GM18861 (cell line): ENCODE measurements at regions not wholly inside any gene's neighbourhood (a gene's known extent, or its start where the extent isn't known, plus 50 kb on each side); places are given as distances from the start of the nearest gene placed in this dataset.
"Not testable (repeated sequence)": the region's sequence is repeated elsewhere in the genome, so short reads cannot be mapped to it uniquely, and the experiment has no call there.

Experiments
- ATAC-seq: cut with Tn5 transposase; IDR thresholded peaks from one replicate; pipeline ENCODE4 v1.9.1; 2021; ENCODE audit not compliant: unreplicated experiment

DNA sequence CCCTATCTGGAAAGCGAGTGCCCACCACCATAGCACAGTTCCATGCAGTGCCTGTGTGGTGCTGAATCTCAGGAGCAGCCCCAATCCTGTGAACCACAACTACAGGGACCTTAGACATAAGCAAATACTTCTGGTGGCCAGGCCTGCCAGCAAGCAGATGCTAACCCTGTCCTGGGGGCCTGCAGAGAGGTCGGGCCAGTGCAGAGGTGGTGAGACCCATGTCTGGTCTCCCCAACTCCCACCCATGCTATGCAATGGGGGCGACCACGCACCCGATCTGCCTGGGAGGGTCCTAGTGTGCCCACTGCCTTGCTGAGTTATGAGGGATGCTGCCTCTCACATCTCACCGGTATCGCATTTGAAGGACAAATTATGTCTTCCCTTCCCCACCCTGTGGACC, 151.6 kb upstream of the ZNF337 start:
- ATAC-seq, result no peak

DNA sequence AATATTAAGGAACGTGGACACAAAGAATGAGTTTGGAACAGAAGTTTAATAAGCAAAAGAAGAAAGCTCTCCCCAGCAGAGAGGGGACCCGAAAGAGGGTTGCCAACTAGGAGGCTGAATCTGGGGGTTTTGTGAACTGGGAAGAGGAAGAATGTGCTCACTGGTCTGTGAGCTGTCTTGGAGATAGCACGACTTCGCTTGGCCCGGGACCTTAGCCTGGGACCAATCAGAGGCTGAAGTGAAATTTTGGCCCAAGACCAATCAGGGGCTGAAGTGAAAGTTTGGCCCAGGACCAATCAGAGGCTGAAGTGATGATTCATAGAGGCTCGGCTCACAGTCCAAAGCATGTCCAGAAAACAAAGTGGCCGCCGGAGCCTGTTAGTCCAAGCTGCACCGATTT, 148.0 kb upstream of the ZNF337 start:
- ATAC-seq, result not testable (repeated sequence)

DNA sequence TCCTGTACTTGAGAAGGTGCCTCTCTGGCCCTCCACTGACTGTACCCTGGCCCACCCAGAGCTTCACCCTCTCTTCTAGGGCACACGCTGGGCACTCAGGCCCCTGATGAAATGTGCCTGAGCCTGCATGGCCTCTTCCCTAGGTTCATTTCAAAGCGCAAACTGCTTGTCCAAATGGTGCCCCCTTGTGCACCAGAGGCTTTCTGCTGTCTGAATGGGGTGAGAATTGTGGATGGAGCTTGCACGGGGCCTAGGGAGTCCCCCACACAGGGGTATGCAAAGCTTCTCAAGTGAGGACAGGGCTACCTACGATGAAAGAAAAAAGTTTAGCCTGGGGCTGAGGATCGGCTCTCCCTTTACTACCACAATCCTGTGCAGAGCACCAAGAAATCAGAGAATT, 116.9 kb upstream of the ZNF337 start:
- ATAC-seq, result not testable (repeated sequence)

DNA sequence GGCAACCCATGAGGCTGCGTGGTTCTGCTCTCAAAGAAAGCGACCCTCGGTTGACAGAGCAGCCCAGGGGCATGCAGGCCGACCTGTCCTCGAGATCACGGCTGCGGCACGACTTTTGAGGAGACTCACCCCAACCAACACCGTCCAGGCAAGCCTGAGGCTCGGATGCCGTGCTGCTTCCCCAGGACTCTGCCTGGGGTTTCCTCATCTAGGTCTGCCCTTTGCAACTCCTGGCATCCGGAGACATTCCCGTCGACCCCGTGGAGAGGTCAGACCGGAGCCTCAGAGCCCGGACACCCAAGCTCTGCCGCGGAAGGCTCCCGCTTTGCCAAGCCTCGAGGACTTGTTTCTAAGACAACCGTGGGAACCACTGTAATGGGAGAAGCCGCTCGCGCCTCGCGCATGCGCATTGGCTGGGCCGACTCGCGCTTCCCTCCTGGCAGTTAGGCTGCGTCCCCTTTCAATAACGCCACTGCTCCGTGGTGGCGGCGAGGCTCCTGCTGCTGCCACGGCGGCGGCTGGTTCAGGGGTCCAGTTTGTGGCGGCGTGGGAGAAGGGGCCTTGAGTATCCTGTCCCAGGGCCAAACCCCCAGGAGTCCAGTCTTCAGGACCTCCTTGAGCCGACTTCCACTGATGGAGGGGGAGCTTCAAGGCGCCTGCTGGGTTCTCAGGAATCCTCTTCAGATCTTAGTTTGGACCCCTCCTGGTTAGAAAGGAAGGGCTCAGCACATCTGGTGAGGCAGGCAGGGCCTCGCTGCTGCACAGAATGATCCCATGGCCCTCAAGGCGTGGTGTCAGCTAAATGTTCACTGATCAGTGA, 101.7 kb upstream of the ZNF337 start:
- ATAC-seq, result not testable (repeated sequence)

DNA sequence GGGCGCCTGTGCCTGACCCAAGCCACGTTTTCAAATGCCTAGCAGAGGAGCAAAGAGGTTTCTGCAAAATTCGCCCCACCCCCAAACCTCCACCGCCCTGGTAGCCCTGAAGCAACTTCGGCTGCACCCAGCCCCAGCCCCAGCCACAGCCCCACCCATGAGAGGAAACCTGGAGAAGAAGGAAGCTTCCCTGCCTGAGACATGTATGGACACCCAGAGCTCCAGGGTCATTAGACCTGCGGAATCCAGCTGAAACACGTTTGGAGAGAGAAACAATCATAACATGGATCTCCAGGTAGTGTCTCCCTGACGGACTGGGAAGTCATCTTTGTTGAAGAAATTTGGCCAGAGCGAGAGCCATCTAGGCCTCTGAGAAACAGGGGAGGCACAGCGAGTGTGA, 100.4 kb upstream of the ZNF337 start:
- not testable (repeated sequence) for ATAC-seq

DNA sequence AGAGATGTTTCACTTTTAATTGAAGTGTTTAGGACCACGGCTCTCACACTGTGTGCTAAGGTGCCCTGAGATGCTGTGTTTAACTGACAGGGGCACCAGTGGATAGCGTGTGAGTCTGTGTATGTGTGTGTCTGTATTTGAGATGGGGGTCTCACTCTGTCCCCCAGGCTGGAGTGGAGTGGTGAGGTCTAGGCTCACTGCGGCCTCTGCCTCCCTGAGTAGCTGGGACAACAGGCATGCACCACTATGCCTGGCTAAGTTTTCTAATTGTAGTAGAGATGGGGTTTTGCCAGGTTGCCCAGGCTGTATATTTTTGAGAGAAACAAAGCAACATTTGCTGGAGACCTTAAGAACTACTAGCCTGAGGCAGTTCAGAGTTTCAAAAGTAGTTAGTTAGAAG, 80.6 kb upstream of the ZNF337 start:
- ATAC-seq, result not testable (repeated sequence)

DNA sequence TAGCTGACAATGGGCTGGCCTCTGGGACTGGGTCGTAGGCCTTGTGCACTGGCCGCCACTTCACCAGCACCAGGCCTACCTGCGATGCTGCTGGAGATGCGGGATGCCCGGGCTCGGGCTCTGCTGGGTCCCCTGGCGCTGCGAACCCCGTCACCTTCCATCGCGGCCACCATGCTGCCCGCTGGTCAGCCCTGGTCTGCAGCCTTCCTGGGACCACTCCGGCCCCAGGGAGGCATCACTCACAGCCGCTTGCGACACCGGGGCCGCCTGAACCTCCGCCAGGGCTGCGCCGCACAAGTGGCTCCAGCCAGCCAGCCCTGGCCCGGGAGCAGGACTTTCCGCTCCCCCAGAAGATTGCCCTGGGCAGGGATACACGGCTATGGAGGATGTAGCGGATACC, 78.1 kb upstream of the ZNF337 start:
- ATAC-seq, result not testable (repeated sequence)

DNA sequence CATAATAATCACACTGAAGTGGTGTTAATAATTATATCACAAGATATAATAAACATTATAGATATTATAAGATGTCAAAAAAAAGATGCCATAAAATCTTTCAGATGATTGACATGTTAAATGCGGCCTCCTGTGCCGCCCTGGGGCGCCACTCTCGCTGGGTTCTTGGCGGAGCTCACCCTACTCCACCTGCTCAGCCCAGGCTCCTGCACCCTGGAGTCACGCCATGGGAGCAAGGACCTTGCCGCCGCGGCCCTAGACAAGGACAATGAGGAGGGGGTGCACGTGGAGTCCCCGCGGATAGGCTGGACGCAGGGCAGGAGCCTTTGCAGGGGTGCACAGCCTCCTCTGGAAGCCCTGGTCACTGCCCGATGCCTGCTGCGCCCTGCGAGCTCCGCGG, 77.5 kb upstream of the ZNF337 start:
- not testable (repeated sequence) for ATAC-seq

DNA sequence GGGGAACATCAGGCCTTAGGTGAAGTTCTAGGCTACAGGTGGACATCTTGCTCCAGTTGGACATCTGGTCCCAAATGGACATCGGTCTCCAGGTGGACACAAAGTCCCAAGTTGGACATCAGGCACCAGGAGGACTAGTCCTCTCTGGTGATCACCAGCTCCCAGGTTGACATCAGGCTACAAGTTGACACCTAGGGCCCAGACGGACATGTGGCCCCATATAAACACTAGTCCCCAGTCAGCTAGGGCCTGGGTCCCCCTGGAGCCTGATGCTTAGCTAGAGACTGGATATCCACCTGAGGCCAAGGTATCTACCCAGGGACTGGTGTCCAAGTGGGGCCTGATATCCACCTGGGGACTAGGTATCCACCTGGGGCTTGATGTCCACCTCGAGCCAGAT, 75.8 kb upstream of the ZNF337 start:
- ATAC-seq, result not testable (repeated sequence)

DNA sequence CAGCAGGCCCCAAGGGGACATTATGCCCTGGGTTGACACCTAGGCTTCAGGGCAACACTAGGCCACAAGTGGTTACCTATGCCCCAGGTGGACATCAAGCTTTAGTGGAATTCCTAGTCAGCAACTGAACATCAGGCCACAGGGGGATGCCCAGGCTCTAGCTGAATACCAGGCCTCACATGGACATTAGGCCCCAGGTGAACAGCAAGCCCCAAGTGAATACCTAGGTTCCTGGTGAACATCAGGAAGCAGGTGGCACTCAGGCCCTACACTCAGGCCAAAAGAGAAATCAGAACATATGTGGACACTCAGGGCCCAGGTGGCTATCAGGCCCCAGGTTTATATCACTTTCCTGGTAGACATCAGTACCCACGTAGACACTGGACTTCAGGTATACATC, 75.2 kb upstream of the ZNF337 start:
- ATAC-seq, result not testable (repeated sequence)

DNA sequence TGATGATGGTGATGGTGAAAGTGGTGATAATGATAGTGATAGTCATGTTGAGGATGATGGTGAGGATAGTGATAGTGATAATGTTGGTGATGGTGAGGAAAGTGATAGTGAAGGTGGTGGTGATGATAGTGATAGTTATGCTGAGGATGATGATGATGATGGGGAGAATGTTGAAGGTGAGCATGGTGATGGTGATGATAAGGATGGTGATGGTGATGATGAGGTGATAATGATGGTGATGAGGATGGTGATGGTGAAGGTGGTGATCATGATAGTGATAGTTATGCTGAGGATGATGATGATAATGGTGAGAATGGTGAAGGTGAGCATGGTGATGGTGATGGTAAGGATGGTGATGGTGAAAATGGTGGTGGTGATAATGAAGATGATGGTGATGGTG, 64.9 kb upstream of the ZNF337 start:
- no peak for ATAC-seq

DNA sequence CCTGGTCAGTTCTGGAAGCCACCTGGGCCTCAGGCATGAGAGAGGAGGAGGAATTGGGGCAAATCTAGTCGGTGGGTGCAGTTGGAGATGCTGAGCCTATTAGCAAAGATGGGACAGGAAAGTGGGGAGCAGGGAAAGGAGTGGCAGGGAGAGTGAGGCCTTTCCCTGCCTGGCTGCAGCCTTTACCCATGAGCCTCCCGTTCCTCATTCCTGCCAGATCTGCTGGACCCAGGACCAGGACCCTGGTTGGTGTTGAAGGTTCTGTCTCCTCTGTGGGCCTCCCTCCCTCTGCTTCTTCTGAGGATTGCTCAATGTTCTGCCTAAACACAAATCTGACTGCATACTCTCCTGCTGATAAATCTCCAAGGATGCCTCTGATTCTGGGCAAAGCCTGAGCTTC, 64.4 kb upstream of the ZNF337 start:
- not testable (repeated sequence) for ATAC-seq

DNA sequence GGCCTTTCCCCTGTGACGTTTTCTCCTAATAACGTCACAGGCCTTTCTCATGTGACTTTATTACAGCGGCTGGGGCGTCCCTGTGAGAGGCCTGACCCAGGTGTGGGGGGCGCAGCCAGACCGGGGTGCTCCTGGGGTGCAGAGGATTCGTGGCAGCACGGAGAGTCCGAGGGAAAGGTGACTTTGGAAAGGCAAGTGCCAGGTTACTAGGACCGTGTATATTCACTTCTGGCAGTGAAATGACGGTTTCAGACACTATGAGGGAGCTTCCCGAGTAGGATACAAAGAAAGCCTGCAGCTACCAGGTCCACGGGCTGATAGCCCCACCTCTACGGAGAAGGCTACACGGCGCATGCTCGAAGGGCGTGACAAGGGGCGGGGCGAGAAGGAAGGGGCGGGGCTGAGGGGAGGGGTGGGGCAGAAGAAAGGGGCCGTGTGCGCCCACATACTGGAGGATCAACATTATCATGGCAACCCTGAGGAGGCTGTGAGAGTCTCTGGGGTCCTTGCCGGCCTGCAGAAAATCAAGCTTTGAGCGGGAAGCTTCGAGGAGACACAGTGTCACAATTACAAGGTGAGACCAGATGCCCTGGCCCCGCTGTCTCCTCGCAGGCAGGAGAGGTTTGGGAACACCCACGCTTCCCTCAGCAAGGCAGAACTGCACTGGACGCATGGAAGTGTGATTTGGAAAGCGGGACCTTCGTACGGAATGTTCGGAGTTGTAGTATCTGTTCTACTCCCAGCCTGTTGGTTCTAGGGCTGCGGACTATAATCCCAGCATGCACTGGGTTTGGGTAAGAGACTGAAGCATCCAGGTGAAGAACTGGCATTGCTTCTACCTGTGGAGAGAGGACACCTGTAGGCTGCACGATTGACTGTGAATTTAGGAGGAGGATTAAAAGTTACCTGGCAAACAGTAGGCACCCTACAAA, 54.4 kb upstream of the ZNF337 start:
- ATAC-seq, result peak; percentile 74

DNA sequence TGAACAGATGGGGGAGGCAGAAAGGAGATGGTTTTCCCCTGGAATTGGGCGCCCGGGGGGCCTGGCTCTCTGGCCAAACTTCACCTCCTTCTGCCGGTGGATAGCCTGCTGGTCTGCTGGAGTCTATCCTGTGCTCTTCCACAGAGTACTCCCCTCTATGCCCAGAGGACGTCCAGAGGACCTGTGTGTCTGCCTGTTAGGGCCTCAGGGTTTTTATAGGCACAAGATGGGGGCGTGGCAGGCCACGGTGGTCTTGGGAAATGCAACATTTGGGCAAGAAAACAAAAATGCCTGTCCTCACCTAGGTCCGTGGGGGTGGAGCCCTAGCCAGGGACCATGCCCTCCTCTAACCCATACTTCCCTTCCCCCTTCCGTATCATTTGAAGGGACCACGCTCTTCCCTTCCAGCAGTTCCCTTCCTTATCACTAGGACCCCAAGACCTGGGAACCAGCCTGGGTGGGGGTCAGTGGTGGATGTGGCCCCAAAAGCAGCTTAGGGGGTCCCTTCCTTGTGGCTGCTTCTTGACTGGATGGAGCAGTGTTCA, 53.6 kb upstream of the ZNF337 start:
- no peak for ATAC-seq

DNA sequence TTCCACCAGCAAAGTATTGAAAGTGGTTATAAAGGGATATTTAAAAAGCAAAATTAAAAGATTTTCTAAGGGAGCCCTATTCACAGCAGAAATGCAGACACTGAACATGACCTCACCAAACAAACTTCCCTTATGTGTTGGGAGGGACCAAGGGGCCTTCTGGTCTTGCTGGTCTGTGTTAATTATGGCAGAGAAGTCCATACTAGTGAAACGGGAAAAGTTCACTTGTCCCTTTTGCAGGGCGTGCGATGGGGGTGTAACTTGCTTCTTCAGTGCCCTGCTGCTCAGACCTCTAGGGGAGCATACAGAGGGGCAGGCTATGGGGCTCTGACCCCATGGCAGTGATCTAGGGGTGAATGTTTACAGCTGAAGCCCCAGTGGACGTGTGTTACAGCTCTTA, 53.0 kb upstream of the ZNF337 start:
- no peak for ATAC-seq
